Mucosa of rectum (tissue), 2 donors: ENCODE measurements at regions not wholly inside any gene's neighbourhood (a gene's known extent, or its start where the extent isn't known, plus 50 kb on each side); places are given as distances from the start of the nearest gene placed in this dataset.

Experiments used
- H3K27ac ChIP-seq, 2 donors: one replicate each; pipeline ENCODE4 v1.7.0; 2013; ENCODE audit warnings: inconsistent platforms in 2 of 2, low read depth in 2 of 2, low read length in 2 of 2
- H3K27me3 ChIP-seq, 2 donors: one replicate each; pipeline ENCODE4 v1.7.0; 2013; ENCODE audit warnings: low read length in 2 of 2; ENCODE audit not compliant: control insufficient read depth in 2 of 2, insufficient read depth in 2 of 2
- H3K36me3 ChIP-seq, 2 donors: one replicate each; pipeline ENCODE4 v1.7.0; 2013; ENCODE audit warnings: low read length in 2 of 2; ENCODE audit not compliant: control insufficient read depth in 2 of 2, insufficient read depth in 2 of 2
- H3K4me1 ChIP-seq, 2 donors: one replicate each; pipeline ENCODE4 v1.7.0; 2013; ENCODE audit warnings: low read length in 2 of 2, mild to moderate bottlenecking in 1 of 2; ENCODE audit not compliant: control insufficient read depth in 2 of 2, insufficient read depth in 2 of 2
- H3K4me3 ChIP-seq, 2 donors: one replicate each; pipeline ENCODE4 v1.7.0; 2013; ENCODE audit warnings: low read length in 2 of 2
- H3K9ac ChIP-seq, 2 donors: one replicate each; pipeline ENCODE4 v1.7.0; 2013; ENCODE audit warnings: low read length in 2 of 2, low read depth in 1 of 2, mild to moderate bottlenecking in 1 of 2
- H3K9me3 ChIP-seq, 2 donors: one replicate each; pipeline ENCODE4 v1.7.0; 2013; ENCODE audit warnings: low read length in 2 of 2; ENCODE audit not compliant: control insufficient read depth in 2 of 2
- donor health status: healthy.
- donor health status: Normal muscosa, but diverticular disease.

DNA sequence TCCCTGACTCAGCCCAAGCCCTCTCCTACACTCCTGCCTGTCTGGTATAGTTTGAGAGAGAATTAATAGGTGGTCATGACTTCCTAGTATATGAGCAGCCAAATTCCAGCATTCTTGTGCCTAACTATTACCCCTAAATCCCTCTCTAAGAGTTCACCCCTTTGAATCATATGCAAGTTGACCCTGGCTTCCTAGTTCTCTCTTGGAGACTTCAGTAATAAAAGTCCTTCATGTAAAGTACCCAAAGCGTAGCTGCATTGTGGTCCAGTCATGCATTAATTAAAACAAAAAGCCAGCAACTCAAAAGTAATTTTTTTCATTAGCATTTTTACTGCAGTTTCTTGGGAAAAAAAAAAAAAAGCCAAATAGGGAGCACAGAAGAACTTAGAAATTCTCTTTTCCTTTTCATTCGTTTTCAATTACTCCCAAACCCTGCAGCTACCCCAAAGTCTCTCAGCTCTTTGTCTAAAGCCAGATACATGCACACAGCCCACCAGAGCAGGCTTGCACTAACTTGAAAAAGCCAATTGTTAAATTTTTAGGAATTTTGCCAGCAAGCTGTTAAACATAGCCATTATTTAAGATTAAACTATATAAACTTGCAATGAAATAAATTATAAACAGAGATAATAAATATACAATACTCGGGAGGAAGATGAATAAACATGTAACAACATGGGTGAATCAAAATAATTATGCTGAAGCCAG is 50.1 kb upstream of the STT3B start:
- no peak overlapping the region for H3K9ac ChIP-seq

More for the DNA sequence above, 50.1 kb upstream of the STT3B start:
- no peaks in the 10 kb centered on the region for H3K9me3 ChIP-seq
- no peaks in the 10 kb centered on the region for H3K4me1 ChIP-seq
- H3K27ac ChIP-seq = no peak overlapping the region
- H3K36me3 ChIP-seq = no peaks in the 10 kb centered on the region
- H3K27me3 ChIP-seq = no peaks in the 10 kb centered on the region
- no peak overlapping the region for H3K4me3 ChIP-seq
